Muscle layer of duodenum (tissue), 2 donors: ENCODE measurements at regions not wholly inside any gene's neighbourhood (a gene's known extent, or its start where the extent isn't known, plus 50 kb on each side); places are given as distances from the start of the nearest gene placed in this dataset.
"Not testable (repeated sequence)": the region's sequence is repeated elsewhere in the genome, so short reads cannot be mapped to it uniquely, and the experiment has no call there.

Source experiments
- H3K27ac ChIP-seq: one replicate; pipeline ENCODE4 v1.7.0; 2013; ENCODE audit warnings: mild to moderate bottlenecking, low read length
- H3K27me3 ChIP-seq: one replicate; pipeline ENCODE4 v1.7.0; 2013; ENCODE audit warnings: low read depth, mild to moderate bottlenecking, control low read depth, low read length
- H3K36me3 ChIP-seq, 2 donors: one replicate each; pipeline ENCODE4 v1.7.0; 2013; ENCODE audit warnings: low read length in 2 of 2, control low read depth in 1 of 2, mild to moderate bottlenecking in 1 of 2; ENCODE audit not compliant: insufficient read depth in 2 of 2, control insufficient read depth in 1 of 2
- H3K4me1 ChIP-seq, 2 donors: one replicate each; pipeline ENCODE4 v1.7.0; 2013; ENCODE audit warnings: low read length in 2 of 2, mild to moderate bottlenecking in 2 of 2, control low read depth in 1 of 2, moderate library complexity in 1 of 2; ENCODE audit not compliant: insufficient read depth in 2 of 2, control insufficient read depth in 1 of 2
- H3K4me3 ChIP-seq, 2 donors: one replicate each; pipeline ENCODE4 v1.7.0; 2013; ENCODE audit warnings: low read length in 2 of 2, low read depth in 1 of 2, mild to moderate bottlenecking in 1 of 2
- H3K9me3 ChIP-seq, 2 donors: one replicate each; pipeline ENCODE4 v1.7.0; 2013; ENCODE audit warnings: low read length in 2 of 2, control low read depth in 1 of 2, mild to moderate bottlenecking in 1 of 2; ENCODE audit not compliant: control insufficient read depth in 1 of 2
- donor health status: healthy.

DNA sequence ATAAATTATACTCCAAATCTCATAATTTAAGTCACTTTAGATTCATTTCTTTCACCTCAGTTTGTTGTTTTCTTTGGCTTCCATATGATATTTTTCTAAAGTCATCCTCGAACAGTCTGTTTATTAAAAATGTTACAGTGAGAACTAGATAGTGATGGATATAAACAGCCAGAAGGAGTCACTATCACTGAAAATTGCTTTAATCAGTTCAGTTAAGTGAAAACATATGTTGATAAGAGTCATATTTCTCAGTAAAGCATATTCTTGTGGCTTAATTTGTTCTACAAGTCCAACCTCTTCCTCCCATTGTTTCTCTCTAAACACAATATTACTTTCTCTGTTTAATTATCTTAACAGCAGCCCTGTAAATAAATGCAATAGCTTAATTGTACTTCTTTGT is 427.5 kb upstream of the ALCAM start:
- Histone ChIP-seq H3K4me1 (no peaks in the 10 kb centered on the region), H3K4me3 (no peak overlapping the region), H3K27me3 (no peaks in the 10 kb centered on the region), H3K27ac (no peak overlapping the region), H3K9me3 (no peaks in the 10 kb centered on the region), H3K36me3 (no peaks in the 10 kb centered on the region)

DNA sequence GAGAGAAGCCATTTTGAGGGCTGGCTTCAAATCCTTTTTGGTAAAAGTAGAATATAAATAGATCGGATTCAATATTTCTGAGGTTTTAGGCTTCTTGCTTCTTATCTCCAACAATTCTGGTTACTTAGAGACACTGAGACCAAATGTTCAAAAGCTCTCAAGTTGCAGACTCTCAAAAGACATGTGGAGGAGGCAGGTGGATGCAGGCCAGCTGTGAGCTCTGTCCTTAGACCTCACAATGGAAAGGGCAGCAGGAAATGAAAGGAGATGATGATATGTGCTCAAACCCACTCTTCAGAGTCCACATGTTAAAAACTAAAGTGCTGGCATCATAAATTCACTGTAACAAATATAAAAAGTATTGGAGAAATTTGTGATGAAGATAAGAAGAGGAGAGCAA is 424.9 kb upstream of the ALCAM start:
- H3K9me3 ChIP-seq, result peaks cover 0 to 3% of the 10 kb centered on the region in 2 donors
- no peak overlapping the region for H3K4me3 ChIP-seq
- no peaks in the 10 kb centered on the region for H3K36me3 ChIP-seq
- no peaks in the 10 kb centered on the region for H3K27me3 ChIP-seq
- H3K27ac ChIP-seq, result no peak overlapping the region
- no peaks in the 10 kb centered on the region for H3K4me1 ChIP-seq

DNA sequence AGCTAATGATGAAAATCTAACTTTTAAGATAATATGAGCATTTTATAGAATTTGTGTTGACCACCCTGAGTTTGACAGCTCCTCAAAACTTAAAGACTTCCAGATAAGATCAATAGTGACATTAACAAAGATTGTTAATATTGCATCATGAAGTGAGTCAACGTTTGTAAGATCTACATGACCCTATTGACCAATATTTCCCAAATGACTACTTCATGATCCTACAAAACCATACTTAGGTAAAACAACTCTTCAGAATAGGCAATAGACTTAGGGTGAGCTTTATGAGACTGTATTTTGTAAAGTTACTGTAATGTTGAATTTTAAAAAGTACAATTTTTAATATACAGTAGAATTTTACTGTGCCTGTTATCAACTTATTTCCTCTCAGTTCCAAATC is 422.7 kb upstream of the ALCAM start:
- Histone ChIP-seq H3K4me3 (no peak overlapping the region), H3K27me3 (no peaks in the 10 kb centered on the region), H3K27ac (no peak overlapping the region), H3K4me1 (no peaks in the 10 kb centered on the region), H3K9me3 (peaks cover 0 to 3% of the 10 kb centered on the region in 2 donors), H3K36me3 (no peaks in the 10 kb centered on the region)

DNA sequence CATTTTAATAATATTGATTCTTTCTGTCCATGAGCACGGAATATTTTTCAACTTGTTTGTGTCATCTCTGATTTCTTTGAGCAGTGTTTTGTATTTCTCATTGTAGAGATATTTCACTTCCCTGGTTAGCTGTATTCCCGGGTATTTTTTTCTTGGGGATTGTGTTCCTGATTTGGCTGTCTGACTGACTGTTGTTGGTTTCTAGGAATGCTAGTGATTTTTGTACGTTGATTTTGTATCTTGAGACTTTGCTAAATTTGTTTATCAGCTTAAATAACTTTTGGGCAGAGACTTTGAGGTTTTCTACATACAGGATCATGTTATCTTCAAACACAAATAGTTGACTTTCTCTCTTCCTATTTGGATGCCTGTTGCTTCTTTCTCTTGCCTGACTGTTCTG is 418.8 kb upstream of the ALCAM start:
- H3K27me3 ChIP-seq, result no peaks in the 10 kb centered on the region
- H3K27ac ChIP-seq, result no peak overlapping the region
- H3K36me3 ChIP-seq, result no peaks in the 10 kb centered on the region
- peaks cover 0 to 3% of the 10 kb centered on the region in 2 donors for H3K9me3 ChIP-seq
- H3K4me1 ChIP-seq, result no peaks in the 10 kb centered on the region
- no peak overlapping the region for H3K4me3 ChIP-seq

DNA sequence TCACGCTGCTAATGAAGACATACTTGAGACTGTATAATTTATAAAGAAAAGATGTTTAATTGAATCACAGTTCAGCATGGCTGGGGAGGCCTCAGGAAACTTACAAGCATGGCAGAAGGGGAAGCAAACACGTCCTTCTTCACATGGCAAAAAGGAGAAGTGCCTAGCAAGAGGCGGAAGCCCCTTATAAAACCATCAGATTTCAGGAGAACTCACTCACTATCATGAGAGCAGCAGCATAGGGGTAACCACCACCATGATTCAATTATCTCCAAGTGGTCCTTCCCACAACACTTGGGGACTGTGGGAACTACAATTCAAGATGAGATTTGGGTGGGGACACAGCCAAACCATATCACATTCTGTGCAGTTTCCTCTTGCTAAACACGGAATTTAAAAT is 416.9 kb upstream of the ALCAM start:
- not testable (repeated sequence) for H3K27me3 ChIP-seq, H3K9me3 ChIP-seq, H3K4me3 ChIP-seq, H3K27ac ChIP-seq, H3K4me1 ChIP-seq, H3K36me3 ChIP-seq

DNA sequence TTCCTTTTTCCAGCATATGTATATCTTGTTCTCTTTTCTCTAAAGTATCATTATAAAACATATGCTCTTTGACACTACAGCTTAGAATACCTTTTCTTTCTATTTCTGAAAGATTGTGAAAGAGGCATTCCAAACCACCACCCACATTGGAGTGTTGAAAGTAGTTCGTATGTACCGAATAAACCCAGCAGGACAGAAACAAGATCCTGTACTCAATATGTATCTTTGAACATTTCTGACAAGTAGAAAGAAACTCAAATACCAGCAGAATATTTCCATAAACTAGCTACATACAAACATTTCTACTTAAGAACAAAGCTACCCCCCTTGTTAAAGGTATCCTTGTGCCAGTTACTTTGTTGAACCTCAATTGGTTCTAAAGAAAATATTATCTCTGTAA is 415.3 kb upstream of the ALCAM start:
- Histone ChIP-seq H3K27ac (no peak overlapping the region), H3K27me3 (no peaks in the 10 kb centered on the region), H3K4me1 (no peaks in the 10 kb centered on the region), H3K4me3 (no peak overlapping the region), H3K36me3 (no peaks in the 10 kb centered on the region), H3K9me3 (peaks cover 0 to under 1% of the 10 kb centered on the region in 2 donors)

DNA sequence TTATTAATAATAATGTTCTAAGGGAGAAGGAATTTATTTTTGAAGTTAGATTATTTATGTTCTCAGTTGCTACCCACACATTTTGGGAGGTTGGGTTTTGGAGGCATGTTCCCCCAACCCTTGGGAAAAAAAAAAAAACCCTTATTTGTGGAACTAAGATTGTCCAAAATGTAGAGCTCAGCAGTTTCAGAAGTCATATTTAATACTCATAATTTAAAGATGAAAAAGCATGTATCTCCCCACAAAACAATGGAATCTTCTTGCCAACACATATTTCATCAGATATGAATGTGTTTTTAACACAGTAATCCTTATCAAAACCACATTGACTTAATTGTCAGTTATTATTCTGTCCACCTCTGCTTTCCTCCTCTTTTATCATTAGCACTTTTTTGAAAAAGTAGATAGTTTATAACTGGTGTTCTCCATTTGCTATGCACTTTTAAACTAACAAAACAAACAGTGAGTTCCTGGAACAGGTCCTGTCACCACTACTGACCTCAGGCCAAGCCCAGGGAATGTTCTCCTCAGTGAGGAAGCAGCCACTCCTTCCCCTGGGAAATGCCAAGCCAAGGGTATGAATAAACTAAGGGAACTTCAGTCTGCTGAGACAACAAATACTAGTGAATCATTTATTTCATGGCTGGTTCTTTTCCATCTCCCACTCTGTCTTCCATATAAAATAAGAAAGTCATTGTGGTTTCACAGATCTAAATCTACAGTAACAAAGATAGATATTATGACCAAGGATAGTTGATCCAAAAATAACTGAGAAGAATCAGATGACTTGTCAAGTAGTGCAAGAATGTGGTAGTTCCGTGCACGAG is 414.4 kb upstream of the ALCAM start:
- Histone ChIP-seq H3K27me3 (no peaks in the 10 kb centered on the region), H3K27ac (no peak overlapping the region), H3K4me3 (no peak overlapping the region), H3K4me1 (no peaks in the 10 kb centered on the region), H3K9me3 (no peaks in the 10 kb centered on the region), H3K36me3 (no peaks in the 10 kb centered on the region)

DNA sequence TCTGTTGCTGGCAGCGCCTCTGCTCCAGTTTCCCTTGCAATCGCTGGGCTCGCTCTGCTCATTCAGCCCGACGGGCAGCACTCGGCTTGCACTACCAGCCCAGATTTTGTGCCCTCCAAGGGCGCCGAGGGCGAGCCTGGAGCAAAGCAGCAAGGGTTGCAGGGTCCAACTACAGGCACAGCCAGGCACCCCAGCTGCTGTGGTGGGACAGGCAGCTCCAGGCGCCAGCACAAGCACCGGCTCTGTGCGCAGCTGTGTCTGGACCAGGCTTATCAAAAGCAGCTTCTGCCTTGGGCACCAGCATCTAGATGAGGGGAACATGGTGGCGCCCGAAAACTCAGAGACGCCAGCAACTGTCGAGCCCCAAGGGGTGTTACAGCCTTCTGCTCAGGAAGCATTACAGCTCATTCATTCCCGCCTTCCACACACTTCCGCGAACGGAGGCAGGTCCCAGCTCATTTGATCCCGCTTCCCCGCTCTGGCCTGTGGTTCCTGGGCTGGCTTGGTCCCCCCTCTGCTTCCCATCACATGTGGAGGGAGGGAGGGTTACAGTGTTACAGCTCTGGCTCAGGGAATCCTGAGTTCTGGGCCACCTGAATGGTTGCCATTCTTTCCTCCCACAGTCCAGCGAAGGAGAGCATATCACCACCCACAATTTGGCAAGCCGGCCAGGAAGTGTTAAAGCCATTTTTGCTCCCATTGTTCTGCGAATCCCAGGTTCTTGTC is 409.9 kb upstream of the ALCAM start:
- no peaks in the 10 kb centered on the region for H3K4me1 ChIP-seq
- no peak overlapping the region for H3K4me3 ChIP-seq
- no peaks in the 10 kb centered on the region for H3K27me3 ChIP-seq
- H3K27ac ChIP-seq, result no peak overlapping the region
- H3K36me3 ChIP-seq, result no peaks in the 10 kb centered on the region
- H3K9me3 ChIP-seq, result no peaks in the 10 kb centered on the region

DNA sequence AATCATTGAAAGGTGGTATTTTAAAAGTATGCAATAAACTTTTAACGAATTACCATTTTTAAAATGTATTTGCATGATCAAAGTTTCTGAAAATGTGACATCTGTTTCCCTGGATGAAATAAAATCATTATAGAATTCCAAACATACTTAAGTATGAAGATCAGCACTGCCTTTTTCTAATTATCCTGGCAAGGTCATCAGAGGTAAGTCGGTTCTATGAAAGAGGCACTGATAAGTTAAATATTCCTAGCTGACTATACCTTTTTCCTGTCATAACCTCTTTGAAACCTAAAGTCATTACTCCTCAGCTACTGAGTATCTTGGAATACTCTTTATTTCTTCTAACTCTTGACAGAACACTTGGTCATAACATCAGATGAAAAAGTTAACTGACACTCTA is 406.1 kb upstream of the ALCAM start:
- Histone ChIP-seq H3K9me3 (no peaks in the 10 kb centered on the region), H3K36me3 (no peaks in the 10 kb centered on the region), H3K4me1 (no peaks in the 10 kb centered on the region), H3K27me3 (no peaks in the 10 kb centered on the region), H3K27ac (no peak overlapping the region), H3K4me3 (no peak overlapping the region)

DNA sequence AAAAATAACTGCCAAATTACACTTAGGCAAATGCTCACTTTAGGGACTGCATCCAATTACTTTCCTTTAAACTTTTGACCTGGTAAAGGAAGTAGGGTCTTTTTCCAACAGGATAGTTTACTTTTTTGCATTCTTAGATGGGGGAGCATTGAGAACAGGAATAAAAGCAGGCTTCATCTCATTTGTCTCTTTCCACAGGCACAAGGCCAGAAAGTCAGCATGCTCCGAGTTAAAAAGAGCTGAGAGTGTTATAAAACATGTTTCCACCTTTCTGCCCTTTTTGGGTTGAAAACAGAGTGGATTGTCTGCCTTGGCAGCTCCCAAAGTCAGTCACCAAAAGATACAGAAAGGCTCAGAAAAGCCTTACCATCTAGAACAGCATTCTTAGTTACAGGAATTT is 404.9 kb upstream of the ALCAM start:
- H3K4me3 ChIP-seq, result no peak overlapping the region

DNA sequence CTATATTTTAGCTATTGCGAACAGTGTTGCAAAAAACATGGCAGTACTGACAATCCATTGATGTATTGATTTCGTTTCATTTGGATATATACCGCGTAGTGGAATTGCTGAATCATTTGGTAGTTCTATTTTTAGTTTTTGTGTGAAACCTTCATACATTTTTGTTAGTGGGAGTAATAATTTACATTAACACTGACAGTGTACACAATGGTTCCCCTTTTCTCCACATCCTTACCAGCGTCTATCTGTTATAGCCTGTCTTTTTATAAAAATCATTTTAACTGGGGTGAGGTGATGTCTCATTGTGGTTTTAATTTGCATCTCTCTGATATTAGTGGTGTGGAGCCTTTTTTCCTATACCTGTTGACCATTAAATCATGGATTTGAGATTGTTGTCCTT is 392.4 kb upstream of the ALCAM start:
- H3K27me3 ChIP-seq, result no peaks in the 10 kb centered on the region
- H3K27ac ChIP-seq, result no peak overlapping the region
- no peaks in the 10 kb centered on the region for H3K4me1 ChIP-seq
- peaks cover 0 to 6% of the 10 kb centered on the region in 2 donors for H3K9me3 ChIP-seq
- H3K36me3 ChIP-seq, result no peaks in the 10 kb centered on the region
- no peak overlapping the region for H3K4me3 ChIP-seq

More for the DNA sequence above, 404.9 kb upstream of the ALCAM start:
- Histone ChIP-seq H3K9me3 (no peaks in the 10 kb centered on the region), H3K27ac (no peak overlapping the region), H3K36me3 (no peaks in the 10 kb centered on the region), H3K4me1 (no peaks in the 10 kb centered on the region), H3K27me3 (no peaks in the 10 kb centered on the region)
